Activated T-helper 1 cell treated with Interleukin-2 at 50 U/mL for 16 hours (primary cell): ENCODE measurements at regions not wholly inside any gene's neighbourhood (a gene's known extent, or its start where the extent isn't known, plus 50 kb on each side); places are given as distances from the start of the nearest gene placed in this dataset.
"Not testable (repeated sequence)": the region's sequence is repeated elsewhere in the genome, so short reads cannot be mapped to it uniquely, and the experiment has no call there.

ENCODE experiments used
- DNase-seq: peaks from one replicate; pipeline ENCODE4 v3.0.0-alpha.2; 2020; ENCODE audit warnings: low read depth

GRCh38 chr10:83754857-83755256 is 384.5 kb upstream of the GHITM start:
- DNase-seq = no peak

GRCh38 chr10:83760142-83760541 is 379.2 kb upstream of the GHITM start:
- DNase-seq = no peak

GRCh38 chr10:83764666-83765065 is 374.6 kb upstream of the GHITM start:
- no peak for DNase-seq

GRCh38 chr10:83765731-83766130 is 373.6 kb upstream of the GHITM start:
- no peak for DNase-seq

- no peak for DNase-seq
These were observed 370.0 kb upstream of the GHITM start for GRCh38 chr10:83769281-83769820.

- not testable (repeated sequence) for DNase-seq
These were observed 352.6 kb upstream of the GHITM start for GRCh38 chr10:83786701-83787100.

- no peak for DNase-seq
These were observed 337.3 kb upstream of the GHITM start for GRCh38 chr10:83801983-83802382.

- DNase-seq = no peak
These were observed 332.6 kb upstream of the GHITM start for GRCh38 chr10:83806717-83807116.

- no peak for DNase-seq
These were observed 330.3 kb upstream of the GHITM start for GRCh38 chr10:83809001-83809400.

- no peak for DNase-seq
These were observed 322.4 kb upstream of the GHITM start for GRCh38 chr10:83816942-83817341.

GRCh38 chr10:83817797-83818196 is 321.5 kb upstream of the GHITM start:
- no peak for DNase-seq

GRCh38 chr10:83819609-83820008 is 319.7 kb upstream of the GHITM start:
- DNase-seq = no peak

GRCh38 chr10:83820033-83820432 is 319.3 kb upstream of the GHITM start:
- DNase-seq = no peak

GRCh38 chr10:83824099-83824498 is 315.2 kb upstream of the GHITM start:
- DNase-seq = no peak

- DNase-seq = no peak
These were observed 305.2 kb upstream of the GHITM start for GRCh38 chr10:83834096-83834495.

GRCh38 chr10:83835945-83836745 is 303.2 kb upstream of the GHITM start:
- DNase-seq = no peak

GRCh38 chr10:83848677-83849076 is 290.6 kb upstream of the GHITM start:
- DNase-seq = no peak

- DNase-seq = no peak
These were observed 290.2 kb upstream of the GHITM start for GRCh38 chr10:83849150-83849549.

GRCh38 chr10:83852146-83852545 is 287.2 kb upstream of the GHITM start:
- no peak for DNase-seq

GRCh38 chr10:83862723-83863122 is 276.6 kb upstream of the GHITM start:
- DNase-seq = no peak

GRCh38 chr10:83863283-83863966 is 275.9 kb upstream of the GHITM start:
- no peak for DNase-seq

GRCh38 chr10:83869898-83870297 is 269.4 kb upstream of the GHITM start:
- DNase-seq = no peak
